Vagina (tissue), 2 donors: ENCODE measurements at regions not wholly inside any gene's neighbourhood (a gene's known extent, or its start where the extent isn't known, plus 50 kb on each side); places are given as distances from the start of the nearest gene placed in this dataset.

Experiments
- DNase-seq, 2 donors: peaks; one replicate each; pipeline ENCODE4 v3.0.0-alpha.2; 2017; ENCODE audit errors: extremely low spot score in 2 of 2
- H3K27ac ChIP-seq: fragments of 200-600 bp; sonication (generic); one replicate; pipeline ENCODE4 v1.5.1; 2019
- H3K27me3 ChIP-seq: fragments of 200-600 bp; sonication (generic); one replicate; pipeline ENCODE4 v1.5.1; 2019
- H3K36me3 ChIP-seq, 2 donors: fragments of 200-600 bp; sonication (generic); one replicate each; pipeline ENCODE4 v1.5.1; 2017 to 2019
- H3K4me1 ChIP-seq: fragments of 200-600 bp; sonication (generic); one replicate; pipeline ENCODE4 v1.5.1; 2019
- H3K4me3 ChIP-seq, 2 donors: fragments of 200-600 bp; sonication (generic); 1 replicate in 1 of 2; 2 replicates in 1 of 2; pipeline ENCODE4 v1.5.1; 2016 to 2019
- H3K9me3 ChIP-seq: fragments of 200-600 bp; sonication (generic); one replicate; pipeline ENCODE4 v1.5.1; 2019
- POLR2A ChIP-seq, 2 donors: fragments of 450-650 bp; IDR thresholded peaks; one replicate each; pipeline ENCODE4 v1.6.1; 2017; ENCODE audit warnings: antibody characterized with exemption in 2 of 2, mild to moderate bottlenecking in 2 of 2, moderate library complexity in 2 of 2
- POLR2AphosphoS5 ChIP-seq, 2 donors: sonication (generic); formaldehyde crosslinking; IDR thresholded peaks; one replicate each; pipeline ENCODE4 v1.9.0; 2017; ENCODE audit warnings: antibody characterized with exemption in 2 of 2, mild to moderate bottlenecking in 2 of 2, low read depth in 1 of 2; ENCODE audit not compliant: insufficient read depth in 1 of 2
- intact Hi-C: fragments of 100-400 bp; cut with DNase I; formaldehyde crosslinking; loops from one replicate; pipeline ENCODE4 v1.15.1; 2023
- TF ChIP-seq, protein P1 (sequence below), 3 experiments: fragments of 450-650 bp in 2 of 3; fragments of 200-600 bp in 1 of 3; sonication (generic) in 1 of 3; IDR thresholded peaks; one replicate each; pipeline ENCODE4 v1.5.1; 2017 to 2019; ENCODE audit warnings: antibody characterized with exemption in 3 of 3, mild to moderate bottlenecking in 2 of 3, moderate library complexity in 2 of 3

DNA sequence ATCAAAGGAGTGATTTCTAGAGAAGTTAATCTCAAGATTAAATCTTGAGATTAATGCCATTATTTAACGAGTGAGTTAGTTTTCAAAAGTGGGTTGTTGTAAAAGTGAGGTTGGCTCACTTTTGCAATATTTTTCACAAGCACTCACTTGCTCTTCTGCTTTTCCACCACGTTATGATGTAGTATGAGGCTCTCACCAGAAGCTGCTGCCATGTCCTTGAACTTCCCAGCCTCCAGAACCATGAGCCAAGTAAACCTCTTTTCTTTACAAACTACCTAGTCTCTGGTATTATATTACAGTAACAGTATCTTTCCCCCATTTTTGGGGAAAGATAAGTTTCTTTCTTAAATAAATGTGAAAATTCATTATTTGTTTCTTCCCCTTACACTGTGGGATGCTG, 227.6 kb upstream of the ZFP64 start:
- no peak for DNase-seq
- Histone ChIP-seq H3K9me3 (no peaks in the 10 kb centered on the region), H3K27ac (no peak overlapping the region), H3K27me3 (no peaks in the 10 kb centered on the region), H3K4me3 (no peak overlapping the region), H3K36me3 (no peaks in the 10 kb centered on the region), H3K4me1 (no peaks in the 10 kb centered on the region)
- intact Hi-C loops, result no loop called here
- TF ChIP-seq, protein P1, sequence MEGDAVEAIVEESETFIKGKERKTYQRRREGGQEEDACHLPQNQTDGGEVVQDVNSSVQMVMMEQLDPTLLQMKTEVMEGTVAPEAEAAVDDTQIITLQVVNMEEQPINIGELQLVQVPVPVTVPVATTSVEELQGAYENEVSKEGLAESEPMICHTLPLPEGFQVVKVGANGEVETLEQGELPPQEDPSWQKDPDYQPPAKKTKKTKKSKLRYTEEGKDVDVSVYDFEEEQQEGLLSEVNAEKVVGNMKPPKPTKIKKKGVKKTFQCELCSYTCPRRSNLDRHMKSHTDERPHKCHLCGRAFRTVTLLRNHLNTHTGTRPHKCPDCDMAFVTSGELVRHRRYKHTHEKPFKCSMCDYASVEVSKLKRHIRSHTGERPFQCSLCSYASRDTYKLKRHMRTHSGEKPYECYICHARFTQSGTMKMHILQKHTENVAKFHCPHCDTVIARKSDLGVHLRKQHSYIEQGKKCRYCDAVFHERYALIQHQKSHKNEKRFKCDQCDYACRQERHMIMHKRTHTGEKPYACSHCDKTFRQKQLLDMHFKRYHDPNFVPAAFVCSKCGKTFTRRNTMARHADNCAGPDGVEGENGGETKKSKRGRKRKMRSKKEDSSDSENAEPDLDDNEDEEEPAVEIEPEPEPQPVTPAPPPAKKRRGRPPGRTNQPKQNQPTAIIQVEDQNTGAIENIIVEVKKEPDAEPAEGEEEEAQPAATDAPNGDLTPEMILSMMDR (IDR thresholded peaks at IDR 0.05), result no peak
- no peak for TF ChIP-seq POLR2AphosphoS5 (IDR thresholded peaks at IDR 0.05; ENCODE audit: insufficient read depth in 1 of 2, low read depth in 1 of 2)
- no peak for TF ChIP-seq POLR2A (IDR thresholded peaks at IDR 0.05)

DNA sequence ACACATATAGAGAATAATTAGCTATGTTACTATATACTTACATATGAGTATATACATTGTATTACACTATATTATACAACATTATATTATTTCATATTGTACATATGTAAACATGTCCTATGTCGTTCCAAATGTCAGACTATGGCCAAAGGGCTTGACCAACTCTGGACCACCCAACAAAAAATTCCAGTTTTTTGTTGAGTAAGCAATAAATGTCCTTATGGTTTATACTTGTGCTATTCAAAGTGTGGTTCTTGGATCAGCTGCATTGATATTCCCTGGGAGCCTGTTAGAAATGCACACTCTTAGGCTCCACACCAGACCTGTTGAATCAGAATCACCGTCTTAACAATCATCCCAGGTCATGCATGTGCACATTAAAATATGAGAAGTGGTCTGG, 225.4 kb upstream of the ZFP64 start:
- intact Hi-C loops, result no loop called here
- H3K27ac ChIP-seq, result no peak overlapping the region
- H3K36me3 ChIP-seq, result no peaks in the 10 kb centered on the region
- H3K27me3 ChIP-seq, result no peaks in the 10 kb centered on the region
- no peak overlapping the region for H3K4me3 ChIP-seq
- no peaks in the 10 kb centered on the region for H3K9me3 ChIP-seq
- TF ChIP-seq POLR2A (IDR thresholded peaks at IDR 0.05), result no peak
- TF ChIP-seq, protein P1 (IDR thresholded peaks at IDR 0.05), result no peak
- no peak for TF ChIP-seq POLR2AphosphoS5 (IDR thresholded peaks at IDR 0.05; ENCODE audit: insufficient read depth in 1 of 2, low read depth in 1 of 2)
- DNase-seq, result no peak
- H3K4me1 ChIP-seq, result no peaks in the 10 kb centered on the region

DNA sequence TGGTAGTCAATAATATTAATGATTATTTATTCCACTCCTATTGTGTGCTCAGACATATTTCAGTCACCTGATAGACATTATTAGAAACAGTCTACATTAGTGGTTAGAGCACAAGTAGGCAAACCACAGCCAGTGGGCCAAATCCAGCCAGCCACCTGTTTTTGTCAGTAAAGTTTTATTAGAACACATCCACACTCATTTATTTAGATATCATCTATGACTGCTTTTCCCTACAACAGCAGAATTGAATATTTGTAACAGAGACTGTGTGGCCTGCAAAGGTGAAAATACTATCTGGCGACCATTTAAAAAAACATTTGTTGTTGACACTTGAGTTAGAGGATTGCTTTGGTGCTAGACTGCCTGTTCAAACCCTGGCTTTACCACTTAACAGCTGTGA, 220.0 kb upstream of the ZFP64 start:
- H3K27me3 ChIP-seq, result no peaks in the 10 kb centered on the region
- H3K9me3 ChIP-seq, result no peaks in the 10 kb centered on the region
- no peak for DNase-seq
- H3K4me1 ChIP-seq, result no peaks in the 10 kb centered on the region
- H3K27ac ChIP-seq, result no peak overlapping the region
- intact Hi-C loops, result no loop called here
- H3K36me3 ChIP-seq, result no peaks in the 10 kb centered on the region
- TF ChIP-seq POLR2AphosphoS5 (IDR thresholded peaks at IDR 0.05; ENCODE audit: insufficient read depth in 1 of 2, low read depth in 1 of 2) (no peak), POLR2A (IDR thresholded peaks at IDR 0.05) (no peak)
- TF ChIP-seq, protein P1 (IDR thresholded peaks at IDR 0.05), result no peak
- H3K4me3 ChIP-seq, result no peak overlapping the region

DNA sequence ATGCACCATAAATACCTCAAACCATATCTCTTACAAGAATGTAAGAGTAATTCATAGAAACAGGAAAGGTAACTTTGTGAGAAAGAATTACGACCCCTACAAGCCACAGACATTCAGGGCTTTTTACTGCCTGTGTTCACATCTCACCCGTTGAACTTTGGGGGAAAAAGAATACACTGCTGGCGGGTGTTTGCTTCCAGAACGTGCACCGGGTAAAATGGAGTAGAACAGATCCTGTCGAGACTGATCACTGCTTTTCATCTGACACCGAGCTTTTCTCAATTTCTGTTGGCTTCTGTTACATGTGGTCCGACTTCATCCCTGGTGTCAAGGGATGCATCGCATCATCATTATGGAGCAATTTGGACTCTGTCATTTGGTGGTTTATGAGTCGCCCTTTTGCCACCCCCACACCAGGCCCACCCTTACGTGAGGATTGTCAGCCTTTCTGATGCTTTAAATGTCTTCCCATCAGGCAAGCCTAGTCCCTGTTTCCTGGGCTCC, 219.2 kb upstream of the ZFP64 start:
- Histone ChIP-seq H3K27me3 (no peaks in the 10 kb centered on the region), H3K9me3 (no peaks in the 10 kb centered on the region), H3K36me3 (no peaks in the 10 kb centered on the region), H3K4me3 (no peak overlapping the region), H3K4me1 (no peaks in the 10 kb centered on the region), H3K27ac (no peak overlapping the region)
- TF ChIP-seq, protein P1 (IDR thresholded peaks at IDR 0.05), result no peak
- TF ChIP-seq POLR2A (IDR thresholded peaks at IDR 0.05) (no peak), POLR2AphosphoS5 (IDR thresholded peaks at IDR 0.05; ENCODE audit: insufficient read depth in 1 of 2, low read depth in 1 of 2) (no peak)
- intact Hi-C loops, result no loop called here
- no peak for DNase-seq

DNA sequence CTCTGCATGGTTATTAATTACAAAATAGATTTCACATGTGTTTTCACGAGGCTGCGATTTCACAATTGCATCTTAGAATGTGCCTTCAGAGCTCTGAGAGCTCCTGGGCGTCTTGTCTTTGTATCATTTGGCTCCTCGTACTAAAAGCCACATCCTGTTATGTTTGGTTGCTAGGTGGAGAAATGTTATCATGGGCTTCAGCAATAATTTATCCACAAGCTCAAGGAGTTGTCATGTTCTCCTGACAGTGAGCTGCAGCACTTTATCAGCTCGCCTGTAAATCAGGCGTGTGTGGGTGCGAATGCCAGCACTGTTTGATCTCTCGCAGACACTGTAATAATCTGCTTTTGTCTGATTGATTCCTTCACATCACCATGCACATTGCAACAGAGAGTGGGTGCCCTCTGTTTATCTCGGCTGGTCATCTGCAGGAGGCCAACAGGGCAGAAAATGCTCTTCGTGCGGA, 218.6 kb upstream of the ZFP64 start:
- Histone ChIP-seq H3K27me3 (no peaks in the 10 kb centered on the region), H3K9me3 (no peaks in the 10 kb centered on the region), H3K4me1 (no peaks in the 10 kb centered on the region), H3K36me3 (no peaks in the 10 kb centered on the region), H3K4me3 (no peak overlapping the region), H3K27ac (no peak overlapping the region)
- DNase-seq, result no peak
- TF ChIP-seq, protein P1 (IDR thresholded peaks at IDR 0.05), result no peak
- TF ChIP-seq POLR2A (IDR thresholded peaks at IDR 0.05) (no peak), POLR2AphosphoS5 (IDR thresholded peaks at IDR 0.05; ENCODE audit: insufficient read depth in 1 of 2, low read depth in 1 of 2) (no peak)
- intact Hi-C loops, result no loop called here
